Hepatocyte (in vitro differentiated cells): ENCODE measurements at regions not wholly inside any gene's neighbourhood (a gene's known extent, or its start where the extent isn't known, plus 50 kb on each side); places are given as distances from the start of the nearest gene placed in this dataset.

Experiments
- DNase-seq: peaks from one replicate; pipeline ENCODE4 v3.0.0-alpha.2; 2016; ENCODE audit warnings: low spot score
- H2AFZ ChIP-seq: fragments of 200-600 bp; sonication (generic); 2 replicates; pipeline ENCODE4 v1.6.0; 2016; ENCODE audit warnings: antibody characterized with exemption, mild to moderate bottlenecking
- H3K27ac ChIP-seq: fragments of 200-600 bp; sonication (generic); 2 replicates; pipeline ENCODE4 v1.5.1; 2016; ENCODE audit warnings: mild to moderate bottlenecking
- H3K27me3 ChIP-seq: fragments of 200-600 bp; sonication (generic); 2 replicates; pipeline ENCODE4 v1.6.1; 2016
- H3K36me3 ChIP-seq: fragments of 200-600 bp; sonication (generic); replicated peaks from 2 replicates; pipeline ENCODE4 v1.5.1; 2016; ENCODE audit warnings: low read depth; ENCODE audit not compliant: insufficient read depth
- H3K4me1 ChIP-seq: fragments of 200-600 bp; sonication (generic); 2 replicates; pipeline ENCODE4 v1.5.1; 2016; ENCODE audit warnings: mild to moderate bottlenecking, moderate library complexity; ENCODE audit not compliant: insufficient read depth
- H3K4me2 ChIP-seq: fragments of 200-600 bp; sonication (generic); 2 replicates; pipeline ENCODE4 v1.6.0; 2016
- H3K4me3 ChIP-seq: fragments of 200-600 bp; sonication (generic); 2 replicates; pipeline ENCODE4 v1.5.1; 2016; ENCODE audit warnings: mild to moderate bottlenecking
- H3K79me2 ChIP-seq: fragments of 200-600 bp; sonication (generic); 2 replicates; pipeline ENCODE4 v1.6.0; 2017; ENCODE audit warnings: mild to moderate bottlenecking
- H3K9me2 ChIP-seq: fragments of 200-600 bp; sonication (generic); replicated peaks from 2 replicates; pipeline ENCODE4 v1.6.0; 2017; ENCODE audit warnings: mild to moderate bottlenecking; ENCODE audit not compliant: insufficient read depth
- H3K9me3 ChIP-seq: fragments of 200-600 bp; sonication (generic); 2 replicates; pipeline ENCODE4 v1.5.1; 2016; ENCODE audit warnings: low read depth, mild to moderate bottlenecking
- H4K20me1 ChIP-seq: fragments of 200-600 bp; sonication (generic); 2 replicates; pipeline ENCODE4 v1.6.0; 2016; ENCODE audit warnings: mild to moderate bottlenecking; ENCODE audit not compliant: insufficient read depth, poor library complexity, severe bottlenecking
- CTCF ChIP-seq: fragments of 200-600 bp; sonication (generic); IDR thresholded peaks from 2 replicates; pipeline ENCODE4 v1.5.1; 2016; ENCODE audit warnings: antibody characterized with exemption, mild to moderate bottlenecking; ENCODE audit not compliant: poor library complexity
- EZH2 ChIP-seq: fragments of 200-600 bp; sonication (generic); IDR thresholded peaks from 2 replicates; pipeline ENCODE4 v1.6.1; 2016; ENCODE audit warnings: antibody characterized with exemption, mild to moderate bottlenecking, borderline replicate concordance
- EZH2phosphoT487 ChIP-seq: fragments of 200-600 bp; sonication (generic); IDR thresholded peaks from one replicate; pipeline ENCODE4 v1.6.1; 2018; ENCODE audit warnings: antibody characterized with exemption, mild to moderate bottlenecking, low read depth, moderate library complexity; ENCODE audit not compliant: unreplicated experiment, severe bottlenecking
- WGBS: methylation state at CpG from one replicate; pipeline ENCODE4 v1.1.6; 2016; ENCODE audit warnings: low lambda C conversion rate; ENCODE audit errors: missing lambda C conversion rate; 5-methylcytosine and 5-hydroxymethylcytosine counted together

GRCh38 chrX:111010111-111010510 is 85.9 kb upstream of the PAK3 start:
- no peaks in the 10 kb centered on the region for H3K27me3 ChIP-seq
- TF ChIP-seq CTCF (no peak), EZH2phosphoT487 (no peak), EZH2 (no peak)
- no peaks in the 10 kb centered on the region for H4K20me1 ChIP-seq
- no peaks in the 10 kb centered on the region for H3K4me1 ChIP-seq
- DNase-seq, result no peak
- H3K9me3 ChIP-seq, result no peaks in the 10 kb centered on the region
- no peaks in the 10 kb centered on the region for H3K36me3 ChIP-seq
- 60% methylated on average over 3 of the region's 3 CpGs for WGBS
- H3K79me2 ChIP-seq, result no peaks in the 10 kb centered on the region
- H3K4me2 ChIP-seq, result no peak overlapping the region
- H3K9me2 ChIP-seq, result no peaks in the 10 kb centered on the region
- H2AFZ ChIP-seq, result no peak overlapping the region
- H3K4me3 ChIP-seq, result no peak overlapping the region
- no peak overlapping the region for H3K27ac ChIP-seq

GRCh38 chrX:111009256-111009655 is 86.7 kb upstream of the PAK3 start:
- Histone ChIP-seq H3K4me3 (no peak overlapping the region), H2AFZ (no peak overlapping the region), H3K4me2 (no peak overlapping the region), H3K79me2 (no peaks in the 10 kb centered on the region), H3K27me3 (no peaks in the 10 kb centered on the region), H4K20me1 (no peaks in the 10 kb centered on the region), H3K9me3 (no peaks in the 10 kb centered on the region), H3K27ac (no peak overlapping the region), H3K9me2 (no peaks in the 10 kb centered on the region), H3K4me1 (no peaks in the 10 kb centered on the region), H3K36me3 (no peaks in the 10 kb centered on the region)
- TF ChIP-seq CTCF (no peak), EZH2phosphoT487 (no peak), EZH2 (no peak)
- WGBS, result 28% methylated on average over 3 of the region's 3 CpGs
- DNase-seq, result no peak

DNA sequence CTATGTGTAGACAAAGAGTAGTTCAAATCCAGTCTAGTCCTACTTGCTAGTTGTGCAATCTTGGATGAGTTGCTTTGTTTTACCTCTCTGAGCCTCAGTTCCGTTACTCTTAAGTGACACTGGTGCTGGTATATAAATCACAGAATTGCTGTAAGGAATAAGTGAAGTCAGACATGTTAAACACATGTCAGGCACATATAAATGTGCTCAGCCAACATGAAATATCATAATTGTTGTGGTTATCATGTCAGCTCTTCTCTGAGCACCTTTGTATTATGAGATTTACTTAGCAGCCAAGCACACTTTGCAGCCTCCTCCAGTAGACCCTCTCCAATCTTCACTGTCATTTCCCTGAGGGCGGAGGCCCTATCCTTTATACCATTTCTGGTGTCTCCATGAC is 87.9 kb upstream of the PAK3 start:
- WGBS, result 70% methylated on average over 2 of the region's 2 CpGs
- no peak for TF ChIP-seq EZH2phosphoT487
- no peak for TF ChIP-seq CTCF
- Histone ChIP-seq H4K20me1 (no peaks in the 10 kb centered on the region), H2AFZ (no peak overlapping the region), H3K4me1 (no peaks in the 10 kb centered on the region), H3K36me3 (no peaks in the 10 kb centered on the region), H3K79me2 (no peaks in the 10 kb centered on the region), H3K27me3 (no peaks in the 10 kb centered on the region), H3K27ac (no peak overlapping the region), H3K9me3 (no peaks in the 10 kb centered on the region), H3K4me2 (no peak overlapping the region), H3K9me2 (no peaks in the 10 kb centered on the region), H3K4me3 (no peak overlapping the region)
- DNase-seq, result no peak

DNA sequence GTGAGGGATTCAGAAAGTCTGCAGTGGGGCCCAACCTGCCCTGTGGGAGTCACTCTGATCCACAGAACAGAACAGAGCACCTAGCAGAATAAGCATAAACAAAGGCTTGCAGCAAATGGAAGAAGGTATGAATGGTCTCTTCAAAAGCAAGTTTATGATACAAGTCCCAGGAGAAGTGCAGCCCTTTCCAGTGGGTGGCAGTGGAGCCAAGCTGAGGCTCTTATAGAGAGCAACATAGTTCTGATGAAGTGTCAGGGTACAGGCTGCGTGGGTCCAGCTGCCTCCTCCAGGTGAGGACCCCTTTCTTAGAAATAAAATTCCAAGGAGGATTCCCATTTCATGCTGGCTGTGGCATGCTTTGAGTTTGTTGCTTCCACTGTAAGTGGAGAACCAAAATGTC is 88.8 kb upstream of the PAK3 start:
- Histone ChIP-seq H4K20me1 (no peaks in the 10 kb centered on the region), H3K36me3 (no peaks in the 10 kb centered on the region), H2AFZ (no peak overlapping the region), H3K9me3 (no peaks in the 10 kb centered on the region), H3K27me3 (no peaks in the 10 kb centered on the region), H3K4me2 (no peak overlapping the region), H3K9me2 (no peaks in the 10 kb centered on the region), H3K27ac (no peak overlapping the region), H3K79me2 (no peaks in the 10 kb centered on the region), H3K4me1 (no peaks in the 10 kb centered on the region), H3K4me3 (no peak overlapping the region)
- no peak for DNase-seq
- TF ChIP-seq EZH2 (no peak), CTCF (no peak), EZH2phosphoT487 (no peak)
- 44% methylated on average over 1 of the region's 1 CpG for WGBS
